ENCODE measurements at regions not wholly inside any gene's neighbourhood (a gene's known extent, or its start where the extent isn't known, plus 50 kb on each side); places are given as distances from the start of the nearest gene placed in this dataset.

DNA sequence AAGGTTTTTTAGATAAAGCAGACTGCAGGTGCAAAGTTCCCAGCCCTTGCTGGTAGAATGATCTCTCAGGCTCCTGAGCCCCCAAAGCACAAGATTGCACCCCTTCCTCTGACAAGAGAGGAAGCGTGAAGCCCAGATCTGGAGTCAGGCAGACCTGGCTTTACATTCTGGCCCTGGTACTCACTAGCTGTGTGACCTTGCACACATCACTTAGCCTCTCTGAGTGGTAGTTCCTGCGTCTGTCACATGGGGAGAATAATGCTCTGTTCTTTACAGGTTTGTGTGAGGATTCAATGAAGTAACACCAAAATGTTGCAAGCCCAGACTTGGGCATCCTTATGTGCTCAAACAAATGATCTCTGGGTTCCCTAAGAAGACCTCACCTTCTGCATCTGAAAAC is 141.5 kb downstream of the SMAD6 start:
- CTCF ChIA-PET, result interaction anchor here (1.9 kb wide), 1 partner anchor 8 kb away, joined by 14 read pairs; no protein-coding TSS in a partner anchor
- POLR2A ChIA-PET, result interaction anchor here (1.5 to 3.3 kb wide), 3 partner anchors 9 to 18 kb away, joined by 3 to 23 read pairs (median 7); no protein-coding TSS in a partner anchor
- no peak for TF ChIP-seq L3MBTL2 (conservative IDR thresholded peaks at IDR 0.05)
- no peak for TF ChIP-seq CTBP1 (IDR thresholded peaks at IDR 0.05; ENCODE audit: borderline replicate concordance)
- no peak for TF ChIP-seq ARNT (IDR thresholded peaks at IDR 0.05)
- no peak for TF ChIP-seq LEF1 (IDR thresholded peaks at IDR 0.05; ENCODE audit: borderline replicate concordance)
- no peak for TF ChIP-seq FOXA1 (IDR thresholded peaks at IDR 0.05)
- TF ChIP-seq BHLHE40 (IDR thresholded peaks at IDR 0.05; ENCODE audit: borderline replicate concordance), result no peak
- TF ChIP-seq HDGF (IDR thresholded peaks at IDR 0.05; ENCODE audit: borderline replicate concordance), result no peak
- no peak for TF ChIP-seq ELF4 (IDR thresholded peaks at IDR 0.05)
- TF ChIP-seq NFRKB (IDR thresholded peaks at IDR 0.05), result no peak
- no peak for TF ChIP-seq SP1 (IDR thresholded peaks at IDR 0.05)
- TF ChIP-seq ZNF384 (IDR thresholded peaks at IDR 0.05), result no peak
- no peak for DNase-seq (ENCODE audit: extremely low spot score)

GRCh38 chr15:66844041-66844746 is 142.2 kb downstream of the SMAD6 start:
- DNase-seq (ENCODE audit: extremely low spot score), result no peak
- POLR2A ChIA-PET, result interaction anchor here (1.5 to 3.3 kb wide), 3 partner anchors 8 to 18 kb away, joined by 3 to 23 read pairs (median 7); no protein-coding TSS in a partner anchor
- CTCF ChIA-PET, result interaction anchor here (0.6 to 0.9 kb wide), 2 partner anchors 43 to 59 kb away, joined by 4 to 5 read pairs; no protein-coding TSS in a partner anchor
- TF ChIP-seq ELF4 (IDR thresholded peaks at IDR 0.05) (no peak), NFRKB (IDR thresholded peaks at IDR 0.05) (no peak), PKNOX1 (IDR thresholded peaks at IDR 0.05) (no peak), LEF1 (IDR thresholded peaks at IDR 0.05; ENCODE audit: borderline replicate concordance) (no peak), L3MBTL2 (conservative IDR thresholded peaks at IDR 0.05) (no peak), SUZ12 (IDR thresholded peaks at IDR 0.05) (no peak), BHLHE40 (IDR thresholded peaks at IDR 0.05; ENCODE audit: borderline replicate concordance) (no peak), ARNT (IDR thresholded peaks at IDR 0.05) (no peak), TARDBP (IDR thresholded peaks at IDR 0.05) (no peak), FOXM1 (IDR thresholded peaks at IDR 0.05; ENCODE audit: borderline replicate concordance) (no peak), FOXA1 (IDR thresholded peaks at IDR 0.05) (no peak), CTBP1 (IDR thresholded peaks at IDR 0.05; ENCODE audit: borderline replicate concordance) (no peak)

DNA sequence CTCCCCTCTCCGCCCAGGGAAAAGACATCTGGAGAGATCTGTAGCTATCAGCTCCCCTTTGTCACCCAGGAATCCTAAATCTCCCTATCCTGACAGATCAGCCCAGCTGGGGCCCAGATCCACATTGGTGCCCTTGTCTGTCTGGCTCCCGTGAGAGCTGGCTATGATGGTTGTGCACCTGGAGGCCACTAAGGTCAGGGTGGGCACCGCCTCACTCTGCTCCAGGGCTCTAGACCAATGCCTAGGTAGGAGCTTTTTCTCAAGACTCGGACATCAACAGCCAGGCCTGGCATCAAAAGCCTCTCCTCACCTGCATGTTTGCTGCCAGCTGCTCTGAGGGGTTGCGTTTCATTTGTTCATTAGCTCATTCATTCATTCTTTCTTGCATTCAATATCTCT is 142.7 kb downstream of the SMAD6 start:
- ChIA-PET CTCF (interaction anchor here (0.6 to 0.9 kb wide), 2 partner anchors 42 to 58 kb away, joined by 4 to 5 read pairs; no protein-coding TSS in a partner anchor), POLR2A (interaction anchor here (3.3 kb wide), 1 partner anchor 8 kb away, joined by 23 read pairs; no protein-coding TSS in a partner anchor)
- TF ChIP-seq SUZ12 (IDR thresholded peaks at IDR 0.05) (no peak), CTBP1 (IDR thresholded peaks at IDR 0.05; ENCODE audit: borderline replicate concordance) (no peak), FOXM1 (IDR thresholded peaks at IDR 0.05; ENCODE audit: borderline replicate concordance) (no peak), SP1 (IDR thresholded peaks at IDR 0.05) (no peak), BHLHE40 (IDR thresholded peaks at IDR 0.05; ENCODE audit: borderline replicate concordance) (no peak), LEF1 (IDR thresholded peaks at IDR 0.05; ENCODE audit: borderline replicate concordance) (no peak), PKNOX1 (IDR thresholded peaks at IDR 0.05) (no peak), FOXA1 (IDR thresholded peaks at IDR 0.05) (no peak), L3MBTL2 (conservative IDR thresholded peaks at IDR 0.05) (no peak), ELF4 (IDR thresholded peaks at IDR 0.05) (no peak), HDGF (IDR thresholded peaks at IDR 0.05; ENCODE audit: borderline replicate concordance) (no peak), TARDBP (IDR thresholded peaks at IDR 0.05) (no peak)
- no peak for DNase-seq (ENCODE audit: extremely low spot score)

DNA sequence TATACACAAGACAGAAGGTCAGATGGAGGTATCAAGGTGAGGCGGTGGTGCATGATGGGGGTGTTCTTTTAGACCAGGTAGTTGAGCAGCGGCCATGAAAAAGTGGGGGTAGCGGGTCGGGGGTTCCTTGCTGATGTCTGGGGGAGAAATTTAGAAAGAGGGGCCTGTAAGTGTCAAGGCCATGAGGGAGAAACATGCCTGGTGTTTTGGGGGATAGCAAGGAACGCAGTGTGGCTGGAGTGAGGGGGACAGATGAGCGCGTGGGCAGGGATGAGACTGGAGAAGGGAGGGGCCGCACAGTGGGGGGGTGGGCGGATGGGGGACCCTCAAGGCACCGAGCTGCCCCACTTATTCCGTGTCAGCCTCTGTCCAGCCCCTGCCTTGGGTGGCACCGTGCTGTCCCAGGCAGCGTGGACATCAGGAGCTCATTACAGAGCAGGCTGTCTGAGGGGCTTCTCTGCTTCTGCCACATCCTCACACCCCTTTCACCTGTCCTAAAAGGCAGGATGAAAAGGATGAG is 143.3 kb downstream of the SMAD6 start:
- POLR2A ChIA-PET, result interaction anchor here (3.3 kb wide), 1 partner anchor 7 kb away, joined by 23 read pairs; no protein-coding TSS in a partner anchor
- CTCF ChIA-PET, result interaction anchor here (0.9 to 1.1 kb wide), 2 partner anchors 11 to 42 kb away, joined by 4 to 5 read pairs; no protein-coding TSS in a partner anchor
- TF ChIP-seq ZNF384 (IDR thresholded peaks at IDR 0.05), result no peak
- 0 out of 2 replicates have a peak, but pooled peaks have one; percentile 29 for TF ChIP-seq PKNOX1 (IDR thresholded peaks at IDR 0.05)
- DNase-seq (ENCODE audit: extremely low spot score), result no peak

DNA sequence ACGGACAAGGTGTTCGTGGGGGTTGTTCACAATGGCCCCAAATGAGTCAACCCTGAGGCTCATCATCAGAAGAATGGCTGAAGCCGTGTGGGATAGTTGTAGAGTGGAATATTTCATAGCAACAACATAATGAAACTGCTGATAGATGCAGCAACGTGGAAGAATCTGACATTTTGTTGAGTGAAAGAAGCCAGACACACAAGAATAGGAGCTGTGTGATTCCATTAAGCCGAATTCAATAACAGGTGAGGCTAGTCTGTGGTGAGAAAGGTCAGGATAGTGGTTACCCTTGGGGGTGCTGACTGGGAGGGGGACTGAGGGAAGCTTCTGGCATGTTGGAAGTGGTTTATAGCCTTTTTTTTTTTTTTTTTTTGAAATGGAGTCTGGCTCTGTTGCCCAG is 144.0 kb downstream of the SMAD6 start:
- ChIA-PET CTCF (interaction anchor here (0.6 to 1.1 kb wide), 3 partner anchors 12 to 1907 kb away, joined by 4 to 8 read pairs (median 4); no protein-coding TSS in a partner anchor), POLR2A (no interaction called here)
- no peak for TF ChIP-seq LEF1 (IDR thresholded peaks at IDR 0.05; ENCODE audit: borderline replicate concordance)
- no peak for DNase-seq (ENCODE audit: extremely low spot score)

GRCh38 chr15:66846811-66847210 is 144.8 kb downstream of the SMAD6 start:
- POLR2A ChIA-PET, result interaction anchor here (0.9 kb wide), 1 partner anchor 139 kb away, joined by 3 read pairs; no protein-coding TSS in a partner anchor
- TF ChIP-seq L3MBTL2 (conservative IDR thresholded peaks at IDR 0.05), result no peak
- no peak for TF ChIP-seq HDGF (IDR thresholded peaks at IDR 0.05; ENCODE audit: borderline replicate concordance)
- TF ChIP-seq CTBP1 (IDR thresholded peaks at IDR 0.05; ENCODE audit: borderline replicate concordance), result no peak
- no peak for TF ChIP-seq PKNOX1 (IDR thresholded peaks at IDR 0.05)
- no peak for TF ChIP-seq TARDBP (IDR thresholded peaks at IDR 0.05)
- no peak for TF ChIP-seq FOXM1 (IDR thresholded peaks at IDR 0.05; ENCODE audit: borderline replicate concordance)
- TF ChIP-seq SP1 (IDR thresholded peaks at IDR 0.05), result no peak
- TF ChIP-seq LEF1 (IDR thresholded peaks at IDR 0.05; ENCODE audit: borderline replicate concordance), result no peak
- no peak for TF ChIP-seq SUZ12 (IDR thresholded peaks at IDR 0.05)
- no peak for TF ChIP-seq BHLHE40 (IDR thresholded peaks at IDR 0.05; ENCODE audit: borderline replicate concordance)
- no peak for TF ChIP-seq ELF4 (IDR thresholded peaks at IDR 0.05)
- no peak for TF ChIP-seq ZNF384 (IDR thresholded peaks at IDR 0.05)
- TF ChIP-seq ARNT (IDR thresholded peaks at IDR 0.05), result no peak
- no peak for TF ChIP-seq NFRKB (IDR thresholded peaks at IDR 0.05)
- TF ChIP-seq FOXK2 (IDR thresholded peaks at IDR 0.05), result no peak
- no peak for TF ChIP-seq FOXA1 (IDR thresholded peaks at IDR 0.05)
- no peak for DNase-seq (ENCODE audit: extremely low spot score)
- CTCF ChIA-PET, result interaction anchor here (1.1 kb wide), 1 partner anchor 142 kb away, joined by 4 read pairs; no protein-coding TSS in a partner anchor
